Germinal center (tissue), 1 donor: ENCODE measurements at regions not wholly inside any gene's neighbourhood (a gene's known extent, or its start where the extent isn't known, plus 50 kb on each side); places are given as distances from the start of the nearest gene placed in this dataset.
A peak's percentile ranks its signal among the peaks of the same experiment; 100 is the strongest.
"Not testable (repeated sequence)": the region's sequence is repeated elsewhere in the genome, so short reads cannot be mapped to it uniquely, and the experiment has no call there.

Source experiments
- DNase-seq: peaks from one replicate; pipeline ENCODE4 v3.0.0; 2012; ENCODE audit warnings: mixed read lengths, low spot score

- no peak for DNase-seq
These were observed 149.1 kb downstream of the NFKBIZ start for GRCh38 chr3:101998256-101998926.

- no peak for DNase-seq
These were observed 150.0 kb downstream of the NFKBIZ start for GRCh38 chr3:101999177-101999779.

- DNase-seq = no peak
These were observed 151.4 kb downstream of the NFKBIZ start for GRCh38 chr3:102000620-102001209.

- no peak for DNase-seq
These were observed 152.7 kb downstream of the NFKBIZ start for GRCh38 chr3:102002056-102002455.

GRCh38 chr3:102004561-102004960 is 155.2 kb downstream of the NFKBIZ start:
- no peak for DNase-seq

GRCh38 chr3:102005551-102005950 is 156.2 kb downstream of the NFKBIZ start:
- no peak for DNase-seq

GRCh38 chr3:102006812-102007485 is 157.6 kb downstream of the NFKBIZ start:
- no peak for DNase-seq

GRCh38 chr3:102008436-102008835 is 159.1 kb downstream of the NFKBIZ start:
- DNase-seq = not testable (repeated sequence)

GRCh38 chr3:102016417-102016816 is 167.1 kb downstream of the NFKBIZ start:
- no peak for DNase-seq

GRCh38 chr3:102017784-102018183 is 168.5 kb downstream of the NFKBIZ start:
- DNase-seq = no peak

GRCh38 chr3:102018551-102018950 is 169.2 kb downstream of the NFKBIZ start:
- DNase-seq = no peak

- no peak for DNase-seq
These were observed 171.4 kb downstream of the NFKBIZ start for GRCh38 chr3:102020735-102021134.

GRCh38 chr3:102024270-102024904 is 175.1 kb downstream of the NFKBIZ start:
- DNase-seq = no peak

- DNase-seq = no peak
These were observed 176.4 kb downstream of the NFKBIZ start for GRCh38 chr3:102025606-102026270.

GRCh38 chr3:102026656-102027055 is 177.3 kb downstream of the NFKBIZ start:
- no peak for DNase-seq

- no peak for DNase-seq
These were observed 181.3 kb downstream of the NFKBIZ start for GRCh38 chr3:102030661-102031060.

GRCh38 chr3:102031834-102032233 is 182.5 kb downstream of the NFKBIZ start:
- no peak for DNase-seq

GRCh38 chr3:102032491-102033383 is 183.4 kb downstream of the NFKBIZ start:
- no peak for DNase-seq

- DNase-seq = no peak
These were observed 185.5 kb downstream of the NFKBIZ start for GRCh38 chr3:102034639-102035451.

- peak; percentile 41 for DNase-seq
These were observed 186.7 kb downstream of the NFKBIZ start for GRCh38 chr3:102036017-102036416.
